GM12892 (cell line): ENCODE measurements at regions not wholly inside any gene's neighbourhood (a gene's known extent, or its start where the extent isn't known, plus 50 kb on each side); places are given as distances from the start of the nearest gene placed in this dataset.

Experiments
- POLR2A ChIP-seq: IDR thresholded peaks from 2 replicates; pipeline ENCODE4 v1.6.1; 2011; ENCODE audit warnings: low read depth, low read length, control low read depth
- POLR2AphosphoS5 ChIP-seq: IDR thresholded peaks from 2 replicates; pipeline ENCODE4 v1.6.1; 2011; ENCODE audit warnings: low read depth, low read length, control low read depth

- TF ChIP-seq POLR2AphosphoS5 = no peak
- TF ChIP-seq POLR2A = no peak
Observed at GRCh38 chr2:19125901-19126680, 232.3 kb downstream of the OSR1 start.
